HEK293T (cell line): ENCODE measurements at regions not wholly inside any gene's neighbourhood (a gene's known extent, or its start where the extent isn't known, plus 50 kb on each side); places are given as distances from the start of the nearest gene placed in this dataset.

Source experiments
- CTBP1 ChIP-seq: fragments of 450-650 bp; IDR thresholded peaks from 2 replicates; pipeline ENCODE4 v1.6.1; 2016; ENCODE audit warnings: borderline replicate concordance
- ELF4 ChIP-seq: fragments of 450-650 bp; IDR thresholded peaks from 2 replicates; pipeline ENCODE4 v1.6.1; 2017; ENCODE audit warnings: antibody characterized with exemption
- FOXK2 ChIP-seq: fragments of 450-650 bp; IDR thresholded peaks from 2 replicates; pipeline ENCODE4 v1.6.1; 2016; ENCODE audit warnings: mild to moderate bottlenecking
- FOXM1 ChIP-seq: fragments of 450-650 bp; IDR thresholded peaks from 2 replicates; pipeline ENCODE4 v1.6.1; 2017; ENCODE audit warnings: mild to moderate bottlenecking, borderline replicate concordance
- HDGF ChIP-seq: fragments of 450-650 bp; IDR thresholded peaks from 2 replicates; pipeline ENCODE4 v1.6.1; 2017; ENCODE audit warnings: antibody characterized with exemption, borderline replicate concordance
- L3MBTL2 ChIP-seq: fragments of 450-650 bp; conservative IDR thresholded peaks from 2 replicates; pipeline ENCODE4 v1.6.1; 2016; ENCODE audit warnings: mild to moderate bottlenecking
- LEF1 ChIP-seq: fragments of 450-650 bp; IDR thresholded peaks from 2 replicates; pipeline ENCODE4 v1.6.1; 2017; ENCODE audit warnings: mild to moderate bottlenecking, borderline replicate concordance
- NFRKB ChIP-seq: fragments of 450-650 bp; IDR thresholded peaks from 2 replicates; pipeline ENCODE4 v1.6.1; 2016; ENCODE audit warnings: mild to moderate bottlenecking, moderate library complexity
- SP1 ChIP-seq: fragments of 450-650 bp; IDR thresholded peaks from 2 replicates; pipeline ENCODE4 v1.6.1; 2017
- ZNF384 ChIP-seq: fragments of 450-650 bp; IDR thresholded peaks from 2 replicates; pipeline ENCODE4 v1.6.1; 2016

DNA sequence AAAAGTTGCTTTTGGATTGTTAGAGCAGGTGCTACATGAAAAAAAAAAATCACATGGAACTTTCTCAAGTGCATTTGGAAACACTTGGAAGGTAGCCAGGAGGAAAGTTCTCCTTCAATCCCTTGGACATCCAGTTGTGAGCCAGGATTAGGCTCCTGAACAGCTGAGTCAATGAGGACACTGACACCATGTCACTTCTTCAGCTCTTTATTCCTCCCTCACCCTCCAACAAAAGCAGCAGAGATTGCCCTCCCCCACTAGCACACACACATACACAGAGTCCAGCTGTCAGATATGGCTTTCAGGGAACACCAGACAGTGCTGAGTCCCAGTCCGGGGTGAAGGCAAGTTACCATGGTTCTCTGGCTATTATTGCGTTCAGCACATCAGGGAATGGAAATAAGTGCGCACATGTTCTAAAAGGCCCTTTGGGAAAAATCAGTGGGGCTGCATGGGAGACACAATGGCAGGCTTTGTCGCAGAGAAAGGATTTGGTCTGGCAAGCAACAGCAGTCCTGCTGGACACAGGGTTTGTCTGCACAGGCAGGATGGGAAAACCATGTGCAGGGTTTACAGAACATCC, 124.7 kb upstream of the MARCKS start:
- no peak for TF ChIP-seq FOXM1
- TF ChIP-seq CTBP1: no peak
- no peak for TF ChIP-seq ZNF384
- no peak for TF ChIP-seq ELF4
- no peak for TF ChIP-seq NFRKB
- TF ChIP-seq HDGF: no peak
- no peak for TF ChIP-seq LEF1
- TF ChIP-seq FOXK2: no peak
- no peak for TF ChIP-seq L3MBTL2
- no peak for TF ChIP-seq SP1
